HG03139 (cell line): ENCODE measurements at regions not wholly inside any gene's neighbourhood (a gene's known extent, or its start where the extent isn't known, plus 50 kb on each side); places are given as distances from the start of the nearest gene placed in this dataset.

Experiments
- ATAC-seq: cut with Tn5 transposase; IDR thresholded peaks from one replicate; pipeline ENCODE4 v1.9.1; 2021; ENCODE audit not compliant: unreplicated experiment

- ATAC-seq: no peak
These were observed 67.6 kb upstream of the AMPD3 start for GRCh38 chr11:10387206-10388083.

GRCh38 chr11:10388101-10388500 is 67.0 kb upstream of the AMPD3 start:
- no peak for ATAC-seq

GRCh38 chr11:10388574-10388973 is 66.5 kb upstream of the AMPD3 start:
- no peak for ATAC-seq

- ATAC-seq: no peak
These were observed 64.7 kb upstream of the AMPD3 start for GRCh38 chr11:10390375-10390774.

- ATAC-seq: no peak
These were observed 62.7 kb upstream of the AMPD3 start for GRCh38 chr11:10392095-10393079.

- ATAC-seq: no peak
These were observed 60.6 kb upstream of the AMPD3 start for GRCh38 chr11:10394229-10395101.

GRCh38 chr11:10395166-10395897 is 59.7 kb upstream of the AMPD3 start:
- no peak for ATAC-seq

- ATAC-seq: no peak
These were observed 58.3 kb upstream of the AMPD3 start for GRCh38 chr11:10396771-10397170.

GRCh38 chr11:10397226-10397987 is 57.7 kb upstream of the AMPD3 start:
- ATAC-seq: no peak

- ATAC-seq: no peak
These were observed 56.5 kb upstream of the AMPD3 start for GRCh38 chr11:10398525-10398924.

- ATAC-seq: no peak
These were observed 54.2 kb upstream of the AMPD3 start for GRCh38 chr11:10400856-10401255.

GRCh38 chr11:10401256-10401655 is 53.8 kb upstream of the AMPD3 start:
- no peak for ATAC-seq

- no peak for ATAC-seq
These were observed 53.2 kb upstream of the AMPD3 start for GRCh38 chr11:10401696-10402392.
